Pulmonary artery endothelial cell (primary cell): ENCODE measurements at regions not wholly inside any gene's neighbourhood (a gene's known extent, or its start where the extent isn't known, plus 50 kb on each side); places are given as distances from the start of the nearest gene placed in this dataset.

ENCODE experiments used
- DNase-seq: peaks from one replicate; pipeline ENCODE4 v3.0.0-alpha.2; 2011; ENCODE audit warnings: low read depth, low spot score

DNA sequence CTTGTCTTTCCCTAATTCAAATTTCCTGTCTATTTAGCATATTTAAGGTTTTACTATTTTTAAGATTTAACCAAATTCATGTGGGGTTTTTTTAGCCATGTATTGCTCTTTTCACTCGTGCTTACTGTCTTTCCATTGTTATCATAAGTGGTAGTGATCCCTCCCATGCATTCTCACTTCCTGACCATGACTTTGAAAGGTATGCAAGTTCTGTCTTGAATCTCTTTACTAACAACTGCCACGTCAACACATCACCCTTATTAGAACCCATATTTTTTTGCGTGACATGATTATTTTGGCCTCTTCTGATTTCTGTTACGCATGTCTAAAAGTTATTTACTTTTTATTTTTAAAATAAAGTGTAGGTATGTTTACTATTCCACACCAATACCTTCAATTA lies 94.7 kb upstream of the CDH6 start:
- DNase-seq: no peak

DNA sequence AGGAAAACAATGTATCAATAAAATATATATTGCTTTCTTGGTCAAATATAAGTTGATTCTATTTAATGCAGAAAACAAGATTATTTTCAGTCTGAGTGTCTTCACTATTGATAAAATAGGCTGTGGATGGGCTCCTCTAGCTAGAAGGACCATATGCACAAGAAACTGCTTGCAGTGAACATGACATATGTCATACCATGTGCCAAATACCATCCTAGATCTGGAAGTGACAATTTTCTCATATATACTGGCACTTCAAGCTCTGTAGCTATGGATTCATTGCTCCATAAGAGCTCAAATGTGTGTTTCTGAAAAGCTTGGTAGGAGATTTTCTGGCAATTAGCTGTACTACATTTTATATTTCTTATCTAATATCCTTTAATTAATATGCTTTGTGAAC lies 95.6 kb upstream of the CDH6 start:
- no peak for DNase-seq

- DNase-seq: no peak
Observed at GRCh38 chr5:31096238-31096865, 97.1 kb upstream of the CDH6 start.

DNA sequence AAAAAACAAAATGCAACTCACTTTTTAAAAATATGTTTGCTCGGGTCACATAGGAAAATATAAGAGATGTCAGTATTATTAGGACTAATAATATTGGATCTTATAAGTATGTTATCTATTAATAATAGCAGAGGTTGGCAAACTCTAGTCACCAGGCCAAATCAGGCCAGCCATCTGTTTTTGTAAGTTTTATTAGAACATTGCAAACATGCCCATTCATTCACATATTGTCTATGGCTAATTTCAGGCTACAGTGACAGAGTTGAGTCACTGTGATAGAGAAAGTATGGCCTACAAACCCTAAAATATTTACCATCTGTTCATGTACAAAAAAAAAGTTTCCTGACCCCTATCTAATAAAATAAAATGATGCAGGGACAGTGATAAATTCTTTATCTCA lies 97.7 kb upstream of the CDH6 start:
- no peak for DNase-seq

- no peak for DNase-seq
Observed at GRCh38 chr5:31091501-31091900, 102.0 kb upstream of the CDH6 start.

DNA sequence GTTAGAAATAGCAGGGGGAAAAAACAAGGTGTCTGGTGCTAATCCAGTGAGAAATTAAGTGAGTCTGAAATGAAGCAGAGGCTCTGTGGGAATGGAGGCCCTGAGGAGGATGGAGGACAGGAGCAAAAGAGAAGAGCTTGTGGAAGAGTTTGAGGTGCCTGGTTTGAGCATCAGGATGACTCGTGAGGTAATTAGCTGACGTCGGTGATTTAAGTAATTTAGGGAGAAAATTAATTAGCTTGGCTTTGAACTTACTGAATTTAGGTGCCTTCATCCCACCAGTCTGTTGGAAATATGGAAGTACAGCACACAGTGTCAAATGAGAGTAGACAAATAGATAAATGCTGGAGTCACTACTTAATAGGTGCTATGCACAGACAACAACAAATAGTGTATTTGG lies 103.0 kb upstream of the CDH6 start:
- no peak for DNase-seq

DNA sequence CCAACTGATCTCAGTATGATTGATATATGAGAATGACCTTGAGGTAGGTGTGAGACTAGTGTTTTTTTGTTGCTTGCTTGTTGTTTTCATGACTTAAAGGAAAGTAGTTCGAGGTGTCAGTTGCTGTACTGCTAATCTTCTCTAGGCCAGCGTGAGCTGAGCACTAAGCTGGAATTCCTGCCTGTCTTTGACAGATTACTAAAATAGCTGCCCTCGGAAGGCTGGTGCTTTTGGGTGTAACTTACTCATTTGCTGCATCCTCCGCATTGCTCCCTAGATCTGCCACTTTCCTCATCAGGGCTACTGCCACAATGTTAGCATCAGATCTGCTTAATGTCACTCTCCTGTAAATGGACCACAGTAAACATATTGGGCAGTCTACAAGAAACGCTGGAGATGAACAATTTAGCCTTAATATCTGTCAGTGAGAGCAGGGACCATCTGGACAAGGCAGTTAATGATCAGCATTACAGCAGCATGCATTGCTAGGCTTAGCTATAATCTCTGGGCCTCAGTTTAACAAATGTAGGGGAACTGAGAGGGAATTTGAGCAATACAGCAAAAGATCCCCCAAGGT lies 106.6 kb upstream of the CDH6 start:
- no peak for DNase-seq

DNA sequence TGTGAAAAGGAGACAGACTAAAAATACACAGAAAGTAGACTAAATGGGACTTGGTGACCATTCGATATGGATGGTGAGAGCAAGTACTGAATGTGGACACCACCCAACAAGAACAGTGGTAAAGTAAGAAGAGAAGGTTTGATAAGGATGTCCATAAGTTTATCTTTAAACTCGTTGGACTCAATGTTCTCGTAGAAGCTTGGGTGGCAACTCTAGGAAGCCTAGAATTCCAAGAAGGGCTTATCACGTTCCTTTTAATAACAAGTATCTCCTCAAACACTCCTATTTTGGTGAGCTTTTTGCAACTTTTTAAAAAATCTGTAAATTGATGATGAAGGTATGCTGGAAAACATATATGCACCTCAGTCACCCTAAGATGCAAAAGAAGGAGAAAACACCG lies 108.6 kb upstream of the CDH6 start:
- DNase-seq: no peak

DNA sequence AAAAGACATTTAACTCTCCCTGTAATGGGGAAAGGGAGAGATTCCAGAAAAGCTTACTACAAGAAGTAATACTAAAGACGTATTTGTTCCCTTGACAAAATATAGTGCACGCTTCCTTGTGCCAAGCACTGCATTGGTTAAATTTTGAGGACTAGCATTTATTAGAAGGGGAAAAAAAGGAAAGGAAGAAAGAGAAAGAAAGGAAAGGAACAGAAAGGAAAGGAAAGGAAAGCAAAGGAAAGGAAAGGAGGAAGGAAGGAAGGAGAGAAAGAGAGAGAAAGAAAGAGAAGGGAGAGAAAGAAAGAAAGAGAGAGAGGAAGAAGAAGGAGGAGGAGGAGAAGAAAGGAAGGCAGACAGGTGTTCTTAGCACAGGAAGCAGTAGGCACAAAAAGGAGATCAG lies 110.1 kb upstream of the CDH6 start:
- no peak for DNase-seq

GRCh38 chr5:31079668-31080067 lies 113.8 kb upstream of the CDH6 start:
- DNase-seq: no peak

DNA sequence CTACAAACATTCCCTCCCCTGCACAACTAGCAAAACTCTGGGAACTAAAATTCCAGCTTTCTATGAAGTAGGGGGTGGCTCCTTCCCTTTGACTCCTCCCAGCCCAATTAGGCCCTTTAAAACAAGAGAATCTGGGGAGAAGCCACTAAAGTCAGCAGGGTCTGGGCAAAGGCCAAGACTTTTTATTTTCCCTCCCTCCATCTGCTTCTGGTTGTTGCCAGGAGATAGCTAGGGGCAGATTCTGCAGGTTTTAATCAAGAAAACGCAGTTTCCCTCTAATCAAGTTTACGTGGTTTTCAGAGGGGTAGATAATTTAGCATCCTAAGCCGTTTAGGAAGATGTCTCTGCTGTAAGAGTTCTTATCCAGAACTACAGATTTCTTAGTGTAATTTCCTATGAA lies 114.5 kb upstream of the CDH6 start:
- no peak for DNase-seq

- DNase-seq: no peak
Observed at GRCh38 chr5:31075981-31076380, 117.5 kb upstream of the CDH6 start.

DNA sequence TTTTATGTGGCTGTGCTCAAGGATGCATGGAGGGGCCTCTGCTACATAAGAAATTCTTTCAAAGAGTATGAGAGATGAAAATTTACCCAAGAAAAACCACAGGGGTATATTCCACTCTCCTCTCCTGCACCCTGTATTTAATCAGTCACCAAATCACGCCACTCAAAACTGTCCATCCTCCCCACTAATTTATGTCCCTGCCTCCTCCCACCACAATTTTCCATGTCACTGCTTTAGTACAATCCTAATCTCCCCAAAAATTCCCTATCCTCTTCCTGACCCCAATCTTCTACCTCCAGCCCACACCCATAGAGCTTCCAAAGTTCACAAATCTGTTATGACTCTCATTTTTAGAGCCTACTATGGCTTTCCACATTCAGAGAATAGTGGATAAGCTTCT lies 125.2 kb upstream of the CDH6 start:
- no peak for DNase-seq

GRCh38 chr5:31066655-31067328 lies 126.7 kb upstream of the CDH6 start:
- DNase-seq: no peak

- no peak for DNase-seq
Observed at GRCh38 chr5:31064215-31064614, 129.3 kb upstream of the CDH6 start.

- no peak for DNase-seq
Observed at GRCh38 chr5:31062902-31063580, 130.4 kb upstream of the CDH6 start.

DNA sequence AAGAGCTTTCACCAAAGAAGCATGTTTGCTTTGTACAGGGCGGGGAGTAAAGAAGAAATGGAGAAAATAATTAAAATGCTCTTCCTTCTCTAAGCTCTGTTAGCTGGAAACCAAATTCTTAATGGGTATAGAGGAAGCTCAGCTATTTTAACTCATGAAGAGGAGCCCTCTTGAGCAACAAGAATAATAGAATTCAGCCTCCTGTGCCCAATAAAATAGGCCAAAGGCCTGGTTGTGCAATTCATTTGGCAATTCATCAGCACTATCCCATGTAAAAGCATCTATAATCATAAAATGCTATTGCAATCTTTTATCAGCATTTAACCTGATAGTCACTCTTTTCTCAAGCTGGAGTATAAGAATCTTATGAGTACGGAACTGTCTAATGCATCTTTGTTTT lies 133.6 kb upstream of the CDH6 start:
- no peak for DNase-seq

DNA sequence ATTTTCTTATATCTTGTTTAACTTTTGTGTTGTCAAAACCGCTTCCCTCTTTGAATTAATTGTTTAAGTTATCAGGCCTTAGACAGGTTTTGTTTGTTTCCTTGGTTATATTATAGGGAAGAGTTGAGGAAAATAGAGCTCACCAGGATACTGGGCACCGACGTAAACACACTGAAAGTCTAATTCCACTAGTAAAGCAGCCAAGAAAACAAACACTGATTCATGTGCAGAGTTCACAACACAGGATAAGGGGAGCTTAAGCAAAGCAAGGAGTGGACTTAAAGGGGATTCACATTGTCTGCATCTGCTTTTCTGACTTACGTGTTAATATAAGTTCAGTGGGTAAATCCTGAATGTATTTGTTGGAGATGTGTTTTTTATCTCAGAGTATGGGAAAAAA lies 139.0 kb upstream of the CDH6 start:
- DNase-seq: no peak

GRCh38 chr5:31052937-31053658 lies 140.4 kb upstream of the CDH6 start:
- DNase-seq: no peak

- no peak for DNase-seq
Observed at GRCh38 chr5:31051316-31051715, 142.2 kb upstream of the CDH6 start.

GRCh38 chr5:31049936-31050704 lies 143.4 kb upstream of the CDH6 start:
- DNase-seq: no peak
